Astrocyte of the spinal cord (primary cell): ENCODE measurements at regions not wholly inside any gene's neighbourhood (a gene's known extent, or its start where the extent isn't known, plus 50 kb on each side); places are given as distances from the start of the nearest gene placed in this dataset.

Source experiments
- DNase-seq: peaks from one replicate; pipeline ENCODE4 v3.0.0; 2011; ENCODE audit warnings: low read depth, low spot score
- H3K4me3 ChIP-seq: 2 replicates; pipeline ENCODE4 v1.5.1; 2011; ENCODE audit warnings: low read depth, mild to moderate bottlenecking, low read length, moderate library complexity
- in situ Hi-C: cut with HindIII; loops from 2 replicates; pipeline ENCODE4 v1.10.0; 2017; ENCODE audit warnings: low sequenced_read_pairs
- TF ChIP-seq, protein P1 (sequence below): IDR thresholded peaks from 2 replicates; pipeline ENCODE4 v1.5.1; 2012; ENCODE audit warnings: low read depth, mild to moderate bottlenecking, low read length, inconsistent platforms

DNA sequence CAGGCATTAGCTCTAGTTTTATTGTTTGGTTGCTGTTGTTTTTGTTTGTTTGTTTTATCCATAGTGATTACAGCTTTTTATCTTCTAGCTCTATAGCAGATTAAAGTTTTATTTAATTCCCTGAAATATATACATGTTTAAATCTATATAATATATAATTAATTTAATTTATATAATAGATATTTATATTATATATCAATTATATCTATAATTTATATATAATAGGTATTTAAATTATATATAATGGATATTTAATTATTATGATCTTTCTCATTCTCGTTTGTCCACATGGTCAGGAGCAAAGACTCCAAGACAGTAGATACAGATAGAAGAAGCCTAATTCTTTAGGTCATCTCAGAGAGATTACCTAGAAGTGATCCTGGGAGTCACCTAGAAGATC lies 238.8 kb upstream of the GPR149 start:
- H3K4me3 ChIP-seq: no peak overlapping the region
- in situ Hi-C loops: no loop called here
- TF ChIP-seq, protein P1, sequence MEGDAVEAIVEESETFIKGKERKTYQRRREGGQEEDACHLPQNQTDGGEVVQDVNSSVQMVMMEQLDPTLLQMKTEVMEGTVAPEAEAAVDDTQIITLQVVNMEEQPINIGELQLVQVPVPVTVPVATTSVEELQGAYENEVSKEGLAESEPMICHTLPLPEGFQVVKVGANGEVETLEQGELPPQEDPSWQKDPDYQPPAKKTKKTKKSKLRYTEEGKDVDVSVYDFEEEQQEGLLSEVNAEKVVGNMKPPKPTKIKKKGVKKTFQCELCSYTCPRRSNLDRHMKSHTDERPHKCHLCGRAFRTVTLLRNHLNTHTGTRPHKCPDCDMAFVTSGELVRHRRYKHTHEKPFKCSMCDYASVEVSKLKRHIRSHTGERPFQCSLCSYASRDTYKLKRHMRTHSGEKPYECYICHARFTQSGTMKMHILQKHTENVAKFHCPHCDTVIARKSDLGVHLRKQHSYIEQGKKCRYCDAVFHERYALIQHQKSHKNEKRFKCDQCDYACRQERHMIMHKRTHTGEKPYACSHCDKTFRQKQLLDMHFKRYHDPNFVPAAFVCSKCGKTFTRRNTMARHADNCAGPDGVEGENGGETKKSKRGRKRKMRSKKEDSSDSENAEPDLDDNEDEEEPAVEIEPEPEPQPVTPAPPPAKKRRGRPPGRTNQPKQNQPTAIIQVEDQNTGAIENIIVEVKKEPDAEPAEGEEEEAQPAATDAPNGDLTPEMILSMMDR: no peak
- DNase-seq: no peak

DNA sequence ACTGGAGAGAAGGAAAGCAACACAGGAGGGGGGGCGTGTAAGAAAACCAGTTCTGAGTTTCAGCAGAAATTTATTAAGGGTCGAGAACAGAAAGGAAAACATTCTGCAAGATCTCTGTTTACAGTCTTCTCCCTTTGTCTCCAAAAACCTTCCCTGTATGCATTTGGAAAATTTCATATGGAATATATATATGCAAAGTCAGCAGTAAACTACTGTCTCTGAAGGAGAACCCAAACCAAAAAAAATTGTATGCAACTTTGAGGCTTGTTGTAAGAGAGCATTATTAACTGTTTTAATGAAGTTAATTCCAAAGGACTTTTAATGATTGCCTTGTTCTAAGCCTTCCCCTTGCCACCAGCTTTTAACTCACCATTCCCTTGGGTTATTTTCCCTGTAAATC lies 238.2 kb upstream of the GPR149 start:
- TF ChIP-seq, protein P1: no peak
- no peak for DNase-seq
- H3K4me3 ChIP-seq: no peak overlapping the region
- in situ Hi-C loops: no loop called here

GRCh38 chr3:154666542-154666941 lies 236.6 kb upstream of the GPR149 start:
- TF ChIP-seq, protein P1: no peak
- no peak for DNase-seq
- in situ Hi-C loops: no loop called here
- no peak overlapping the region for H3K4me3 ChIP-seq

DNA sequence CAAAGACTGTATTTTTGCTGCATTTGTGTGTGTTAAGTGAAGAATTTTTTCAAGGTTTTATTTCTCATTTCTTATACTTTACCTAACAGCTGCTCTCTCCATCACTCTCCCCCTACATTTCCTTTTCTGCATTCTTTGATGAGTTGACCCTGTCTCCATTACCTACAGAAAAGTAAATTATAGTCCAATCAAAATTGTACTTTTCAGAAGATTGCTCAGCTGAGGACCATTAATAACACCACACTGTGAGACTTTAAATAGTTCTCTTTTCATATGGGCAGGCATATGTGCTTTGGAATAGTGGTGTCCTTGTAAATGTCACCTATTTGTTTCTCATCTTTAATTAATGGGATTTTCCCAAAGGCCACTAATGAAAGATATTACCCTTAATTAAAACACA lies 234.7 kb upstream of the GPR149 start:
- in situ Hi-C loops: no loop called here
- no peak overlapping the region for H3K4me3 ChIP-seq
- TF ChIP-seq, protein P1: no peak

DNA sequence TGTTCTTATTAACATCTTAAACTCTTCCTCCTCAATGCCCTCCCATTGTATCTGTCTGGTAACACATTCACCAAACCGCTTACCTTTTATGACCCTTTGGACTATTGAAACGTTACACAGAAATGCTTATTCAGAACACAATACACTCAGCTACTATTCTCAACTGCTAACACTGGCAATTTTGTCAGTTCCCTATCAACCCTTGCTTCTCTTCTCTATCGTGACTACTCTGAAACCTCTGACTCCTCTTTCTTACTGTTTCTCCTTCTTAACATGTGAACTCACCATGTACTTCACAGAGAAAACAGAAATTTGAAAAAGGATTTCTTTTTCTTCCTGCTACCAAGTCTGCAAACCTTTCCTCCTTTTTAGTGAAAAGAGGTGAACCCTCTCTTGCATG lies 232.9 kb upstream of the GPR149 start:
- no peak overlapping the region for H3K4me3 ChIP-seq
- in situ Hi-C loops: no loop called here
- TF ChIP-seq, protein P1: no peak
- DNase-seq: no peak

More for the DNA sequence above, 234.7 kb upstream of the GPR149 start:
- no peak for DNase-seq

DNA sequence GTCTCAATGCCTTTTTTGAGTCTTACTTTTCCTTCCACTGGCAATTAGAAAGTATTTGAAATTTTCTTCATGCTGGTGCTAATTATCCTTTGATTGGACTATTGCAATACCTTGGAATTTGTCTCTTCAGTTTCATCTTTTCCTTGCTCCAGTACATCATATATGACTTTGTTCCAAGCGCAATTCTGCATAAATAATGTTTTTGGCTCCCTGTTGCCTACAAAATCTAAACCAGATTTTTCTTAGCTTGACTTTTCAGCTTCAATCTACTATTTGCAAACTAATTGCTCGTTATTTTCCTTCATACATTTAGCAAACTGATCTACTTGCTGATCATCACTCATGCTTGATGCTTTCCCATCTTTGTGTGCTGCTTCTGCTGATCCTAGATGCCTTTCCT lies 230.8 kb upstream of the GPR149 start:
- in situ Hi-C loops: no loop called here
- no peak for DNase-seq
- H3K4me3 ChIP-seq: no peak overlapping the region

More for the DNA sequence above, 230.8 kb upstream of the GPR149 start:
- TF ChIP-seq, protein P1: no peak
